Ammon's horn (tissue), 1 donor: ENCODE measurements at regions not wholly inside any gene's neighbourhood (a gene's known extent, or its start where the extent isn't known, plus 50 kb on each side); places are given as distances from the start of the nearest gene placed in this dataset.
"Not testable (repeated sequence)": the region's sequence is repeated elsewhere in the genome, so short reads cannot be mapped to it uniquely, and the experiment has no call there.

Source experiments
- DNase-seq: peaks from one replicate; pipeline ENCODE4 v3.0.0-alpha.2; 2016; ENCODE audit warnings: low spot score

GRCh38 chr4:176571206-176571605 is 221.5 kb downstream of the VEGFC start:
- DNase-seq, result no peak

GRCh38 chr4:176575141-176575730 is 217.5 kb downstream of the VEGFC start:
- DNase-seq, result no peak

- no peak for DNase-seq
Observed at GRCh38 chr4:176579226-176579625, 213.5 kb downstream of the VEGFC start.

- no peak for DNase-seq
Observed at GRCh38 chr4:176583278-176583677, 209.4 kb downstream of the VEGFC start.

- DNase-seq, result no peak
Observed at GRCh38 chr4:176584031-176584606, 208.6 kb downstream of the VEGFC start.

- no peak for DNase-seq
Observed at GRCh38 chr4:176587920-176588319, 204.8 kb downstream of the VEGFC start.

GRCh38 chr4:176588436-176588835 is 204.3 kb downstream of the VEGFC start:
- no peak for DNase-seq

- no peak for DNase-seq
Observed at GRCh38 chr4:176592976-176593670, 199.6 kb downstream of the VEGFC start.

- DNase-seq, result no peak
Observed at GRCh38 chr4:176593943-176594342, 198.8 kb downstream of the VEGFC start.

- DNase-seq, result no peak
Observed at GRCh38 chr4:176595257-176595656, 197.5 kb downstream of the VEGFC start.

- no peak for DNase-seq
Observed at GRCh38 chr4:176601124-176601523, 191.6 kb downstream of the VEGFC start.

- no peak for DNase-seq
Observed at GRCh38 chr4:176607807-176608206, 184.9 kb downstream of the VEGFC start.

GRCh38 chr4:176608346-176608745 is 184.4 kb downstream of the VEGFC start:
- DNase-seq, result no peak

- no peak for DNase-seq
Observed at GRCh38 chr4:176610594-176610993, 182.1 kb downstream of the VEGFC start.

- no peak for DNase-seq
Observed at GRCh38 chr4:176611381-176611780, 181.3 kb downstream of the VEGFC start.

- no peak for DNase-seq
Observed at GRCh38 chr4:176611951-176612350, 180.8 kb downstream of the VEGFC start.

GRCh38 chr4:176614793-176615192 is 177.9 kb downstream of the VEGFC start:
- DNase-seq, result no peak

GRCh38 chr4:176616151-176616550 is 176.6 kb downstream of the VEGFC start:
- DNase-seq, result no peak

GRCh38 chr4:176618138-176618537 is 174.6 kb downstream of the VEGFC start:
- no peak for DNase-seq

- DNase-seq, result no peak
Observed at GRCh38 chr4:176619430-176619829, 173.3 kb downstream of the VEGFC start.

- DNase-seq, result no peak
Observed at GRCh38 chr4:176622251-176622948, 170.3 kb downstream of the VEGFC start.

- not testable (repeated sequence) for DNase-seq
Observed at GRCh38 chr4:176624983-176625610, 167.6 kb downstream of the VEGFC start.
